Type B pancreatic cell (in vitro differentiated cells): ENCODE measurements at regions not wholly inside any gene's neighbourhood (a gene's known extent, or its start where the extent isn't known, plus 50 kb on each side); places are given as distances from the start of the nearest gene placed in this dataset.

ENCODE experiments used
- DNase-seq: peaks from one replicate; pipeline ENCODE4 v3.0.0; 2021; ENCODE audit warnings: mixed read lengths; ENCODE audit not compliant: unreplicated experiment; ENCODE audit errors: extremely low spot score
- H3K27ac Mint-ChIP-seq: 2 replicates; pipeline ENCODE4 v1.8.0; 2021; ENCODE audit warnings: mild to moderate bottlenecking, mixed read lengths
- H3K27me3 Mint-ChIP-seq: 2 replicates; pipeline ENCODE4 v1.8.0; 2021; ENCODE audit warnings: mixed read lengths
- H3K36me3 Mint-ChIP-seq: 2 replicates; pipeline ENCODE4 v1.8.0; 2021; ENCODE audit warnings: mixed read lengths
- H3K4me1 Mint-ChIP-seq: one replicate; pipeline ENCODE4 v1.8.0; 2021; ENCODE audit warnings: mixed read lengths; ENCODE audit not compliant: unreplicated experiment
- H3K4me3 Mint-ChIP-seq: 2 replicates; pipeline ENCODE4 v1.8.0; 2021; ENCODE audit warnings: mild to moderate bottlenecking, mixed read lengths
- H3K9me3 Mint-ChIP-seq: 2 replicates; pipeline ENCODE4 v1.8.0; 2021; ENCODE audit warnings: mixed read lengths
- TF ChIP-seq, protein P1 (sequence below): fragments of 200-600 bp; sonication (generic); conservative IDR thresholded peaks from 2 replicates; pipeline ENCODE4 v1.5.0; 2021; ENCODE audit warnings: antibody characterized with exemption, mild to moderate bottlenecking

DNA sequence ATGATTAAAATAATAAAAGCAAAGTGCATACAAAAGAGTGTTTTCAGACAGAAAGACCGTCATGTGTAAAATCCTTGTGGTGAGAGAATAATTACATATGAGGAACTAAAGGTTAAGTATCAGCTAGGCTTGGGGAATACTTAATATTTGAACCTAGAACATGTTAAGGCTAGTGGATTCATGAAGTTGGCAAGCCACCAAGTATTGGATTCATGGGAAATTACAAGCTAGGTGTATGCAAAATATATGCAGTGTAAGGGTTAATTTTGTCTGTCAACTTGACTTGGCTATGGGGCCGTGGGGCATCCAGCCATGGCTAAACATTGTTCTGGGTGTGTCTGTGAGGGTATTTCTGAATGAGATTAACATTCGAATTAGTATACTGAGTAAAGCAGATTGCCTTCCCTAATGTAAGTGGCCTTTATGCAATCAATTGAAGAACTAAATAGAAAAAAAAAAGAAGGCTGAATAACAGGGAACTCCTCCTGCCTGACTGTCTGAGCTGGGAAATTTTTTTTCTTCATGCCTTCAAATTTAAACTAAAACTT, 533.5 kb upstream of the KLF12 start:
- Mint-ChIP-seq H3K36me3 (no peaks in the 10 kb centered on the region), H3K4me3 (no peak overlapping the region), H3K9me3 (peaks cover under 1% of the 10 kb centered on the region), H3K27me3 (no peaks in the 10 kb centered on the region), H3K27ac (no peak overlapping the region), H3K4me1 (peaks cover 4% of the 10 kb centered on the region)
- DNase-seq = no peak
- TF ChIP-seq, protein P1, sequence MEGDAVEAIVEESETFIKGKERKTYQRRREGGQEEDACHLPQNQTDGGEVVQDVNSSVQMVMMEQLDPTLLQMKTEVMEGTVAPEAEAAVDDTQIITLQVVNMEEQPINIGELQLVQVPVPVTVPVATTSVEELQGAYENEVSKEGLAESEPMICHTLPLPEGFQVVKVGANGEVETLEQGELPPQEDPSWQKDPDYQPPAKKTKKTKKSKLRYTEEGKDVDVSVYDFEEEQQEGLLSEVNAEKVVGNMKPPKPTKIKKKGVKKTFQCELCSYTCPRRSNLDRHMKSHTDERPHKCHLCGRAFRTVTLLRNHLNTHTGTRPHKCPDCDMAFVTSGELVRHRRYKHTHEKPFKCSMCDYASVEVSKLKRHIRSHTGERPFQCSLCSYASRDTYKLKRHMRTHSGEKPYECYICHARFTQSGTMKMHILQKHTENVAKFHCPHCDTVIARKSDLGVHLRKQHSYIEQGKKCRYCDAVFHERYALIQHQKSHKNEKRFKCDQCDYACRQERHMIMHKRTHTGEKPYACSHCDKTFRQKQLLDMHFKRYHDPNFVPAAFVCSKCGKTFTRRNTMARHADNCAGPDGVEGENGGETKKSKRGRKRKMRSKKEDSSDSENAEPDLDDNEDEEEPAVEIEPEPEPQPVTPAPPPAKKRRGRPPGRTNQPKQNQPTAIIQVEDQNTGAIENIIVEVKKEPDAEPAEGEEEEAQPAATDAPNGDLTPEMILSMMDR = no peak

DNA sequence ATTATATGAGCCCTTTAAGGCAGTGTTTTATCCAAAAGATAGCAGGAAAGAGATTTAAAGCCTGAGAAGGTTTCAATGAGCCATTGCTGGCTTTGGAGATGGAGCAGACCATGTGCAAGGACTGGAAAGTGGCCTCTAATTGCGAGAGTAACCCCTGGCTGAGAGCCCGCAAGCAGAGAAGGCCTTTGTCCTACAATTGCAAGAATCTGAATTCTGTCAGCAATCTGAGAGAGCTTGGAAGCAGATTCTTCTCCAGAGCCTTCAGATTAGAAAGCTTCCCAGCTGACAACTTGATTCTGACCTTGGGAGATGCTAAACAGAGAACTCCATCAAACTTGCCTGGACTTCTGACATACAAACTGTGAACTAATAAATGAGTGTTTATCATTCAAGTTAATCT, 528.7 kb upstream of the KLF12 start:
- Mint-ChIP-seq H3K27ac (no peak overlapping the region), H3K27me3 (no peaks in the 10 kb centered on the region), H3K9me3 (no peaks in the 10 kb centered on the region), H3K36me3 (no peaks in the 10 kb centered on the region), H3K4me1 (no peaks in the 10 kb centered on the region), H3K4me3 (no peak overlapping the region)
- DNase-seq = no peak
- TF ChIP-seq, protein P1 = no peak

DNA sequence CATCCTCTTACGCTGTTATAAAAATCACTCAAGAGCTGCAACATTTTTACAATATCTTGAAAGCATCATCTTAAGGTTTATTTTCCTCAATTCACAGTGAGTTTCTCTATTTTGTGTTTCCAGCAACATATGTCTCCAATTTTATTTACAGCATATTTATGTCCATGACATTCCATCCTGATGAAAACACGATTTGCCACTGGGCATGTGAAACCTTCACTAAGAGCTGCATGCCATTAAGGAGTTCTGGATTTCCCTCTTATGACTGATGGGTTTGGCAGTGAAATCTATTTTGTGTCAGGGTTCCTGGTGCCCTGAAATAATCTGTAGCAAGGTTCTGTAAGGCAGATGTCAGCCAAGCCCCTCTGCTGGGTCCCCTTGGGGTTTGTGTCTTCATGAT, 527.6 kb upstream of the KLF12 start:
- H3K27me3 Mint-ChIP-seq = no peaks in the 10 kb centered on the region
- H3K9me3 Mint-ChIP-seq = no peaks in the 10 kb centered on the region
- H3K4me3 Mint-ChIP-seq = no peak overlapping the region
- H3K4me1 Mint-ChIP-seq = no peaks in the 10 kb centered on the region
- TF ChIP-seq, protein P1 = no peak
- no peak for DNase-seq
- no peaks in the 10 kb centered on the region for H3K36me3 Mint-ChIP-seq
- no peak overlapping the region for H3K27ac Mint-ChIP-seq

DNA sequence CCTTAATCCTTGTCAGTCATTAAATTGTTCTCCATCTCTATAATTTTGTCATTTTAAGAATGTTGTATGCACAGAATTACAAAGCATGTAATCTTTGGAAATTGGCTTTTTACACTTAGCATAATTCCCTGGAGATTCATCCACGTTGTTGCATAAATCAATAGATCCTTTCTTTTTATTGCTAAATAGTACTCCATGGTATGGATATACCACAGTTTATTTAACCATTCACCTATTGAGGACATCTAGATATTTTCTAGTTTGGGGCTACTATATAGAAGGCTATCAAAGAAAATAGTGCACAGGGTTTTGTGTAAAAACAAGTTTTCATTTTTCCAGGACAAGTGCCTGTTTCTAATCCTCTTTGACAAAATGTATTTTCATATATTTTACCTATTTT, 523.6 kb upstream of the KLF12 start:
- no peaks in the 10 kb centered on the region for H3K36me3 Mint-ChIP-seq
- H3K4me3 Mint-ChIP-seq = no peak overlapping the region
- TF ChIP-seq, protein P1 = no peak
- H3K27ac Mint-ChIP-seq = no peak overlapping the region
- DNase-seq = no peak
- H3K4me1 Mint-ChIP-seq = no peaks in the 10 kb centered on the region
- H3K9me3 Mint-ChIP-seq = no peaks in the 10 kb centered on the region
- no peaks in the 10 kb centered on the region for H3K27me3 Mint-ChIP-seq

DNA sequence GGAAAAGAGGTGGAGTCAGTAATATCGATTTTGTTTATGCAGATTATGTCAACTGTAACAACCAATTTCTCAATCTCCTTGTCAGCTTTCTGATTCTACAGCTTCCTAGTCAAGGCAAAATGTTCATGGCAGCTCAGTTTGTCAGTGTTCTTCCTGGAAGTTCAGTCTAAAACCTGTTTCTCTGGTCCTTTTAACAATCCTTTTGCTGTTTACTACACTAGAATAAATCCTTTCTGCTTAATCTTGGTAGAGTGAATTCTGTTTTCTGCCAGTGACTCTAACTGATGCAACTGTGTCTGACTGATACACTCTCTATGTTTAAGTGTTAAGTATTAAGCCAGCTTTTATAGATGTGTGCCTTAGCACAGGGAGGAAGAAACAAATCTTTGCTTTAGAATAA, 516.9 kb upstream of the KLF12 start:
- H3K27me3 Mint-ChIP-seq = no peaks in the 10 kb centered on the region
- TF ChIP-seq, protein P1 = no peak
- H3K36me3 Mint-ChIP-seq = no peaks in the 10 kb centered on the region
- H3K4me3 Mint-ChIP-seq = no peak overlapping the region
- no peaks in the 10 kb centered on the region for H3K9me3 Mint-ChIP-seq
- DNase-seq = no peak
- peaks cover 10% of the 10 kb centered on the region for H3K4me1 Mint-ChIP-seq
- no peak overlapping the region for H3K27ac Mint-ChIP-seq

DNA sequence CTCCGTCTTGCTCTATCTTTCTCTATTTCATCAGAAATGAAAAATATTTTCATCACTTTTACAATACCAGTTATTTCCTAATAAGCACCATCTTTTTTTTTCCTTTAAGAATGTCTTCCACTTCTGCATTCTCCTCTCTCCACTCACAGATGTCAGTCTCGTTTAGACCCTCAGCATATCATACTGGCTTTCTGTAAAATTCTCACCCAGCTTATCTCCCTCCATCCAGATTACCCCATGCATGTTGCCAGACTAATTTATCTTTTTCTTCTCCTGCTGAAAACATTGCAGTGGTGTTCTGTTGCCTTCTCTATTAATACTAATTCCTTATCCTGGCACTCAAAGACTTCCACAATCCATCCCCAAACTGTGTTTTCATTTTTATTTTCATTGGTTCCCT, 513.8 kb upstream of the KLF12 start:
- no peak overlapping the region for H3K4me3 Mint-ChIP-seq

More for the DNA sequence above, 513.8 kb upstream of the KLF12 start:
- Mint-ChIP-seq H3K27me3 (no peaks in the 10 kb centered on the region), H3K36me3 (no peaks in the 10 kb centered on the region), H3K27ac (no peak overlapping the region), H3K9me3 (peaks cover 4% of the 10 kb centered on the region), H3K4me1 (peaks cover 10% of the 10 kb centered on the region)
- no peak for DNase-seq
- TF ChIP-seq, protein P1 = no peak
